Stimulated activated CD4-positive, alpha-beta T cell treated with anti-CD3 and anti-CD28 coated beads, TNF-alpha, amount 100 ng/mL, for 24 hours (primary cell): ENCODE measurements at regions not wholly inside any gene's neighbourhood (a gene's known extent, or its start where the extent isn't known, plus 50 kb on each side); places are given as distances from the start of the nearest gene placed in this dataset.
"Not testable (repeated sequence)": the region's sequence is repeated elsewhere in the genome, so short reads cannot be mapped to it uniquely, and the experiment has no call there.

ENCODE experiments used
- DNase-seq, 3 experiments: peaks; one replicate each; pipeline ENCODE4 v3.0.0-alpha.2; 2020; ENCODE audit warnings: low read depth in 3 of 3

DNA sequence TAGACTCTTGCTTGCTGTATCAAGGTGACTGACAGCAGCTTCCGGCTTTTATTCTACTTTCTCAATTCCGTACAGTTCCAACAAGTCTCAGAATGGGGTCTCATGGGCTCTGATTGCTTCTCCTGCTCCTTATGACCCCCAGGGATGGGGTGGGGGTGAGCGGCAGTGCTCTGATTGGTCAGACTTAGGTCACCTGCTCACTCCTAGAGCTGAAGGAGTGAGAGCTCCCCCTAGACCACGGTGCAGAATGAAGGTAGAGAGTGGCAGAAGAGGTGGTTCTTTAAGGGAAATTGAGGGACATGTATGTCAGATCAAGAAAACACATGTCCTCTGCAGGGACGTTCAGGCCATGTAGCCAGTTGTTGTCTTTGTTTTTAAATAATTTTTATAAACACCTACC, 115.2 kb downstream of the C9orf152 start:
- no peak for DNase-seq

DNA sequence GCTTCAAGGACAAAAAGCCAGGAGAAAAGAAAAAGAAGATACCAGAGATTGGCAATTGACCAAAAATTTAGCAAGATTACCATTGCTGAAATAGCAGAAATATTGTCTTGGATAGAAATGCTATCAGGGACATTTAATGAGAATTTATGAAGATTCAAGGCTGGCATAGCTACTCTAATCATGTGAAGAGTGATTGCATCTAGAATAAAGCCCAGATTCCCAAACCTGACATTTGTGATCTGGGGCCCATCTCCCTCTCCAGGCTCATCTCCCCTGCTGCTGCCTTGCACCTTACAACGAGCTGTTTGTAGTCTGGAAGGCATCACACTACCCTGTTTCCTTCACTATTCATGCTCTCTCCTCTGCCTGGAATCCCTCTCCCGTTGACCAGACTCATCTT, 114.5 kb downstream of the C9orf152 start:
- DNase-seq = no peak

DNA sequence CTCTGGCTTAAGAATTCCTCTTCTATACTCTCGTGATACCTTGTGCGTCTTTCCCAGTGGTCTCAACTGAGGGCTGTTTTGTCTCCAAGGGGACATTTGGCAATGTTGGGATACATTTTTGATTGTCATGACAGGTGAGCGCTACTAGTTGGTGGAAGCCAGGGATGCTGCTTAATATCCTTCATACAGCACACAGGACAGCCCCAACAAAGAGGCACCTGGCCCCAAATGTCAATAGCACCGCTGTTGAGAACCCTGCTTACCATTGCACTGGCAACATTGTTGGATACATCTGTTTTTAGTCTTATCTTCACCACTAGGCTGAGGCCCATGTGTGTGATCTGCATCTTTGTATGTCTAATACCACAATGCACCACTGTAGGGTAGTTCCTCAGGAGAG, 114.1 kb downstream of the C9orf152 start:
- no peak for DNase-seq

DNA sequence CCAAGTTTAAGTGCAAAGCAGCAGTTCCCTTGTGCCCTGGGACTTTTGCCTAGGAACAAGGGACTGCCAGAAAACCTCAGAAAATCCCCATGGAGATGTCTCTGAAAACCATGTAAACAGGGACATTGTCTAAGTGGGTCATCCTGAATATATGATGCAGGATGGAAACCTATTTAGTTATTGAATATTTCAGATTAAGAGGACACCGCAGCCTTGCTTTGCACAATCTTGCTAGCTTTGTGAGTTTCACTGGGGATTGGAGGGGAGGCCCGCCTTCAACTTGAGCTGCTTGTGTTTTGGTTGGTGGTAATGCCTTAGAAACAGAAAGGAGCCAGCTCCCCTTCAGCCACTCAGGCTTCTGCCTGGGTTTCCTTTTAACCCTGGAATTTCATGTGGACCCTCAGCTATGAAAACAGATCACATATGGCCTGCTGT, 112.8 kb downstream of the C9orf152 start:
- DNase-seq = no peak

DNA sequence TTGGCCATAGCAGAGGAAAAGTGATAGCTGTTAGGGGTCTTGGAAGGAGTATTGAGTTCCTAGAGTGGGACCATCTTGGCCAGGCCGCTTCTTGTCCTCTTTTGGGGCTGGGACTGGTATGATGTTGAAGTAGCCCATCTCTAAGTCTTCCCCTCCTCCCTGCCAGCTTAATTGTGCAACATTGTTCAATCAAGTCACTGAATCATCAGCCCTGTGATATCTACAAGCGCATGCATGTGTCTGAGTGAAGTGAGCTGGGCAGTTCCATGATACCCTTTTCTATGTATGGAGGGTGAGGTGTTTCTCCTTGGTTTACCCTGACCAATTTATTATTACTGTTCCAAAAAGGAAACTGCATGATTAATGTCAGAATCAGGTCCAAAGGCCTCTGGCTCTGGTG, 112.2 kb downstream of the C9orf152 start:
- DNase-seq = no peak

DNA sequence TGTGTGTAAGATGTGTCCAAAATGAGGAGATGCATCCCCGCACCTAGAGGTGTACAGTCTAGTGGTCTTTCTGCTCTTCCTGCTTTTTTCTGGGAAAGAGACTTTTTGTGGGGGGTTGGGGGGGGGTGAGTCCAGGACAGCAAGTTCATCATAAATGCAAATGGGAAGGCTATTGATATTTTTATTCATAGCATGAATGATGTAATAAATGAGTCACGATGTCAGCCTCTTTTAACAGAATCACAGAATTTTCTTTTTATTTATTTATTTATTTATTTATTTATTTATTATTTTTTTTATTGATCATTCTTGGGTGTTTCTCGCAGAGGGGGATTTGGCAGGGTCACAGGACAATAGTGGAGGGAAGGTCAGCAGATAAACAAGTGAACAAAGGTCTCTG, 111.3 kb downstream of the C9orf152 start:
- not testable (repeated sequence) for DNase-seq

DNA sequence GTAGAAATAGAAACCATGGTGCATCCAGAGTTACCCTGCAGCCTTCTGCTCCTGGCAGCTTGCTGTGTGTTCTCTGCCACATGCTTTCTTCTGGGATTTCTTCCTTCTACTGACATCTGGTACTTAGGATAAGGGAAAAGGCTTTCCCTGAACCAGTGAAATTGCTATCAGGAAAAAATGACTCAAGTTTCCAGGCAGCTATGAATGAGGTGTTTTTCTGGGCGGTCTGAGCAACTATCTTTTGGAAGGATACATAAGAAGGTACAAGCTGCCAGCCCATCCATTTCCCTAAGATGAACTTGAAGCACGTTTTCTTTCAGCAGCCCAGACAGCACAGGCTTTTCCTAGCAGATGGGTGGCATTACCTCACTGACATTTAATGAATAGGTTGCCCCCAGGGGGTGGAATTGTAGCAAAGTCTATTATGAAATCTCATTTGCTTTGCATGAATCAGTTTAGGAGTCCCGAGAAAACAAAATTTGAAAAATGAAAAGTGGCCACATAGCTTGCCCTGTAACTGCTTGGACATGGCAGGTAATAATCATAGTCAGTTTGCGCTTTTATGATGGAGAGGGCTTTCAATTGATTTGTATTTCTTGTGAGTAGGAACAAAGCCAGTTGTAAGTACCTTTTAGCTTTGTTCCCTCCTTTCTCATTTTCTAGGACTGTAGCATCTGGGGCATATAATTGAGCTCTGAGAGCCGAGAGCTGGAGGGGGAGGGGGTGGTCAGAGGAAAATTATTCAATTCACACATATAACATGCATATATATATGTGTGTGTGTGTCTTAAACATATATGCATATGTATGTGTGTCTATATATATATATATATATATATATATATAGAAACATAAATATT, 108.5 kb downstream of the C9orf152 start:
- DNase-seq = no peak

DNA sequence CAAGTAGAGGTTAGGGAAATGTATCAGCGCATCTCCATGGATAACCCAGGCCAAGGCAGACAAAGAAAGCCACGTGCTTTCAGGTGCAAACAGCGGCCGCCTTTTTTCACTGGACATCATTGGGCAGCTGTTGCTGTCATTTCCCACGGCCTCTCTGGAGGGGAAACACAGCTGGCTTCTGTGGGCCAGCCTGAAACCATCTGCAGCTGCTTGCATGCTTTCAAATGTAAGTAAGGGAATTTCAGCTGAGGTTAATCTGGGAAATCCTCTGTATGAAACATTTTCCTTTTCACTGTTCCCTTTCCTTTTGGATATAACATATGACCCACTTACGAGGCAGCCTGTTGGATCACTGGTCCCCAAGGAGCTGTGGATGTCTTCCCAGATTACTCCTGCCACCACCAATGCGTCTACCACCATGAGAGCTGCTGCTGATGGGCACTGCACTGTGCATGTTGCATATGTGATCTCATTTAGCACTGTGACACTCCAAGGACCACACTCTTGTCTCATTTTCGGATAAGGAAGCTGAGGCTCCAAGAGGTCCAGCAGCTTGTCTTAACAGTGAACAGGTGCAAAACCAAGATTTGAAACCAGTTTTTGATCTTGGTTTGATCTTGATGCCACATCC, 106.3 kb downstream of the C9orf152 start:
- no peak for DNase-seq

DNA sequence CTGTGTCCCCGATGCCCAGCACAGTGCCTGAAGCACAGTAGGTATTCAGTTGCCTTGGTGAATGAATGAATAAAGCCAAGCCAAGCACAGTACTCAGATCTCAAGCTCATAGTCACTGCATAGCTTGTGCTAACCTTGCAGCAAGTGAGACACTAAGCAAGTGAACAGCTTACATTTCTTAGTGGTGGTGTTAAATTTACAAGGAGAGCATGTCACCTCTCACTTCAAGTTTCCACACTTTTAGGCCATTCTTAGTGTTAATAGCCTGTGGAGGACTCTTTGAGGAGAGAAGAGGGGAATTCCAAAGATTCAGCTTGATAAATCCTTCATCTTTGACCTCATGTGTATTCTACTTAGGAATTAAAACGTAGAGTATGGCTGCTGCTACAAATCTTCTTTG, 104.7 kb downstream of the C9orf152 start:
- no peak for DNase-seq

DNA sequence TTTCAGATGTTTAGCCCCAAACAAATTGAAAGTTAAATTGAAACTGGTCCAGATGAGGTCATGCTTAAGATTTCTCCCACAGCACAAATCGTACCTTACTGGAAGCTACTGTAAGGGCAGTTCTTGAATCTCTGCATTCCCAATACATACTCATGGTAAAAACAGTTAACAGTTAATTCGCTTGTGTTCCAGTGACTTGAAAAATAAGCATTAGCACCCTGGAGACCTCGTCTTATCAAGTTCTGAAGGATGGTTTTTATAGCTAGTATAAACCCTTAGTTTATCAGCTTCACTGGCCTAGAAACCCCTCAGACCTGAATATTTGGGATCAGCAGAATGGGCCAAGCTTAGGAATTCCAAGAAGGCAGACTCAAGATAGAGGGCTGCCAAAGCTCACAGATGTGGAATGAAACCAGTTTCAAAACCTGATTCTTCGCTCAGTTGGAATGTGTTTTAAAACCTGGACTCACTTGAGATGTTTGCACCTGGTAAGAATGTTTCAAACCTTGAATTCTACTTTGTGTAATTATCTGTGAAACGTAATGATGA, 103.6 kb downstream of the C9orf152 start:
- DNase-seq = no peak

DNA sequence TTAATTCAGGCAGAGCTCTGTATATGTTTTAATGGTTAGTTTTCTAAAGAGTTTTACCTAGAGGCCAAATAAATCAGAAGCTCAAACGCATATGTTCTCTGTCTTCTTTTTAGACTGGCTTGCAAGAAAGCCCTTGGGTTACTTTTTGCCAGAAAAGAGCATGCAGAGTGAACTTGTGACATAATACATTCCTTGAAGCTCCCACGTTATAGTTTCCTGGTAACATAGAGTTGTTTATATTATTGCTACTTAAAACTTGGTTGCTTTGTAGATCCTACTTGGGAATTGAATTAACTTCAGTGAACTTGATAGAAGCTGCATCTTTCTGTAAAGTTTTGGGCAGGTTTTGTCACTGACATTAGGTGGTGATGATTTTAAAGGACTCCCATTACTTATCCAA, 102.9 kb downstream of the C9orf152 start:
- DNase-seq = no peak

DNA sequence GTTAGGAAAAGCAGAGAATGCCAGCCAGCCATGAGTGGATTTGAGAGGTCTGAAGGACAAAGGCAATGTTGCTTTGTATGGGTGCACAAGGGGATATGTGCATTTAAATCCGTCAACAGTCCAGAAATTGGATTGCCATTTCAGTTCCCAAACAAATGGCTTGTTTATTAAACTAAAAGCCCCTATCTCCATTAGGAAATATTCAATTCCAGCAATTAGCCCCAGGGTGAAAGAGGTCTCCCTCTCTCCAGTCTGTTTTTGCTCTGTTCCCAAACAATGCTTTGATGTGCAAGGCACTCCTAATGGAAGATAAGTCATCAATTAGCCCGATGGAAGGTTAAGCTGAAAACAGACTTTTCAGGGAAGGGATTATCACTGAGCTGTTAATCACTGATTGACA, 101.3 kb downstream of the C9orf152 start:
- no peak for DNase-seq

DNA sequence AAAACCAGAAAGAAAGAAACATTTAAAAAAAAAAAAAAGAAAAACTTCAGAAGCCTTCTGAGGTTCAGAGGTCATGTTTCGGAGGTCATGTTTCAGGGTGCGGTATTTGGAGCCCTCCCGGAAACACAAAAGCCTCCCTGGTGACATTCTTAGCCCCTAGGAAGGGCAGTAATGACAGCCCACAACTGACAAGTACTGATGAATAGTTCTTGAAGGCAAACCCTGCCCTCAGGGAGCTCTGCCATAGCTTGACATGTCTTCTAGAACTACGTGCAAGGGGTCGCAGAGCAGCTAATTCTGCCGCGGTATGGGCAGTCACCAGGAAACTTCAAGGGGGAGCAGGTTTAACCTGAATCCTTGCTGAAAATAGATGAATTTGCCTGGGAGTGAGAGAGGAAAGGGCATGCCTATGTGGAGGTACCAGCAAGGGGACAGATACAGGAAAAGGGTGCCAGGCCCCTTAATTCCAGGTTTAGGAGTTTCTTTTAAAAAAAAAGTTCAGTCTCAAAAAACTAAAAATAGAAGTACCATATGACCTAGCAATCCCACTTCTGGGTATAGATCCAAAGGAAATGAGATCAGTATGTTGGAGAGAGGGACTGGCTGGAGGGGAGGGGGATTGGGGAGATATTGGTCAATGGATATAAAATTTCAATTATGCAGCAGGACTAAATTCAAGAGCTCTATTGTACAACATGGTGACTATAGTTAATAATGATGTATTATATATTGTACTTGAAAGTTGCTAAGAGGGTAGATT, 98.4 kb downstream of the C9orf152 start:
- no peak for DNase-seq

DNA sequence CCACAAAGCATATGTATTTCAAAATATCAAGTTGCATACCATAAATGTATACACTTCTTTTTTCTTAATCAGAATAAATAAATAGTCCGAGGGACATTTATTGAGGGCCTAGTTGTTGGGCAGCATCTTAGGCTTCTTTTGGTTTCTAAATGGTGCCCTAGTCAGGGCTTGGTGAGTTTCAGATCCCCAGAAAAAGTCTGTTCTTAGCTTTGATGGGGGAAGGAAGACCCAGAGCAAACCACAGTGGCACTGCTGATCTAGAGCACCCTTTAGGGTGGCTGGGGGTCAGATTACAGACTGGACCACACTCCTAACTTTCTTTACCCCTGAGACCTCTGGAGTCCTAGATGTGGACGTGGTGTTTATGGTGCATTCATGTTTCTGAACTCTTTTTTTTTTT, 97.8 kb downstream of the C9orf152 start:
- no peak for DNase-seq

DNA sequence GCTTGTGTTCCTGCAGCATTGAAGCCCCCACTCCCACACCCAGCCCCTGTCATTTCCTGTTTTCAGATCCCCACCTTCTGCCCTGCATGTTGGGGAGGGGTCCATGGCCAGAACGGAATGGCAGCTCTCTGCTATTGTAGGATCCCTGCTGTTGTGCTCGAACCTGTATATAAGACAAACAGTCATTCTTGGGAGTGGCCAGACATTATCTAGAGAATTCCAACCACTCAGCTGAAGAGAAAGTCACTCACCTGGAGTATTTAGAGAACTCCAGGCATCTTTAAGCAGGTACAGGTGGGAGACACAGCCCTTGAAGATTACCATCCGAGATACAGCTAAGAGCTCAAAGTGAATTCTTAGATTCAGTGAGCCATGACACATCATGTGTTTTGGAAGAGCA, 96.1 kb downstream of the C9orf152 start:
- DNase-seq = no peak

DNA sequence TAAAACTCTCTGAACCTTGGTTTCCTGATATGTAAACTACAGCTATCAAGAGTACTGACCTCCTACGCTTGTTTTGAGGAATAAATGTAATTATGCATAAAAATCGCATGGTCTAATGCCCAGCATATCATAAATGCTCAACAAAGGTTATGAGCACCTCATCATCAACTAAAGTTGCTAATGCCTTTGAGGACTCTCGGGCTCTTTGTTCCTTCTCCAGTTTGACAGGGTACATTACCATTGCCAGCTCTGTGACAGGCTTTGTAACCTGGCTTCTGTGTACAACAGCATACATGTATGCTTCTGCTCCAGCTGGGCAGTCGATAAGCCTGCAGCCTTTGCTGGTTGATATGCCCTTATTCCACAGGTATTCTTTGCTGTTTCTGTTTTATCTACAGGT, 95.2 kb downstream of the C9orf152 start:
- DNase-seq = no peak

DNA sequence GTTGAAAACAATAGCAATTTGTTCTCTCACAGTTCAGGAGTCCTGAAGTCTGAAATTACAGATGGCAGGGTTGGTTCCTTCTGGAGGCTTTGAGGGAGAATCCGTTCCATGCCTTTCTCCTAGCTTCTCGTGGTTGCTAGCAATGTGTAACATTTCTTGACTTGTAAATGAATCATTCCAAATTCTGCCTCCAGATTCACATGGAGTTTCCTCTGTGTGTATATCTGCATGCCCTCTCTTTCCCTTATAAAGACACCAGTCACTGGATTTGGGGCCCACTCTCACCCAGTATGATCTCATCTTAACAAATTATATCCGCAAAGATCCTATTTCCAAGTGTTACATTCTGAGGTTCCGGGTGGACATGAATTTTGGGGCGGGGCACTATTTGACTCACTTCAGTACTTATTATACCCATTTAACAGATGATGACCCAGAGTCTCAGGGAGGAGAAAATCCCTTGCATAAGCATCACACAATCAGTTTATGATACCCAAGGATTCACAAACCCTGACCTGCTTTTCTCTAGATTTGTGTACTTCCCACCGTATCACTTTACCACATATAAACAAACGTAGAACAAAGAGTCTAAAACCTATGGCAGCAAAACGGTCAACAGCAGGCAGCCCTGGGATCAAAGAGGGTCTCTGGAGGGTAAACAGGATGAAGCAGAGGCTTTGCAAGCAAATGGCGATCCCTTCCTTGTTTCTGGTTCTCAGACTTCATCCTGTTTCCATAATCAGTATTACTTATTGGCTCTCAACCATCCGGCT, 93.7 kb downstream of the C9orf152 start:
- no peak for DNase-seq

DNA sequence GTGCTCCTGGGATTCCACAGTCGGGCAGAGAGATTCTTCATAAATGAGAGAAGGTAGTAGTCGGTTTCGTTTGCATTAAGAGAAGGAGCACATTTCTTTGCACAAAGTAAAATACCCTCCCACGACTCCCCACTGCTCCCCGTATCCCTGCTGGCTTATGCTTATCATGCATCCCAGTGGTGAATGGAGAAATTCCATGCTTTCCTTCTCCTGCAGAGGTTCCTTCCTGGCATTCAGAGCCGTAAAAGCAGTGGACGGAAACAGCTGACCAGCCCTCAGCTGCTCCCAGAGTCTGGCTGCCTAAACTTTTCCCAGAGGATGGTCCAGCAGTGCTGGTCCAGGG, 93.1 kb downstream of the C9orf152 start:
- no peak for DNase-seq

DNA sequence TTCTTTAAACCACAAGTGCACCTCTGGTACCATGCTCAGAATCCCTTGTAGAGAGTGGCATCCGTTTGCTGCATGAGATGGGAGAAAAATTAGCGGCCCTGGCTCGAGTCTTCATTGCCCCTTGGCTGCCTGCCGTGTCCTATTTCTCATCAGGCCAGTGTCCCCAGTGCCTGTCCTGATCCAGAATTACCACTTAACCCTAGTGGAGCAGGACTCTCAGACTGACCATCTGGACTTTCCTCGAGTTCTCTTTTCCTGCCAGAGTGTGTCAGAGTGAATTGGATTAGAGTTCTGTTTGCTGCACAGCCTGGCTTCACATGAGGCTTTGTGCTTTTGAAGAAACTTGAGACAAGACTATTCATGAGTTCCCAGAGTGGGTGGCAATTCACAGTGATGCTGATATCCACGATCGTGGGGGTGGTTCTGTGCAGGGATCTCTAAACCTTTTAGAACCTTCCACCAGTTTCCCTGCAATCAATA, 92.6 kb downstream of the C9orf152 start:
- DNase-seq = no peak

DNA sequence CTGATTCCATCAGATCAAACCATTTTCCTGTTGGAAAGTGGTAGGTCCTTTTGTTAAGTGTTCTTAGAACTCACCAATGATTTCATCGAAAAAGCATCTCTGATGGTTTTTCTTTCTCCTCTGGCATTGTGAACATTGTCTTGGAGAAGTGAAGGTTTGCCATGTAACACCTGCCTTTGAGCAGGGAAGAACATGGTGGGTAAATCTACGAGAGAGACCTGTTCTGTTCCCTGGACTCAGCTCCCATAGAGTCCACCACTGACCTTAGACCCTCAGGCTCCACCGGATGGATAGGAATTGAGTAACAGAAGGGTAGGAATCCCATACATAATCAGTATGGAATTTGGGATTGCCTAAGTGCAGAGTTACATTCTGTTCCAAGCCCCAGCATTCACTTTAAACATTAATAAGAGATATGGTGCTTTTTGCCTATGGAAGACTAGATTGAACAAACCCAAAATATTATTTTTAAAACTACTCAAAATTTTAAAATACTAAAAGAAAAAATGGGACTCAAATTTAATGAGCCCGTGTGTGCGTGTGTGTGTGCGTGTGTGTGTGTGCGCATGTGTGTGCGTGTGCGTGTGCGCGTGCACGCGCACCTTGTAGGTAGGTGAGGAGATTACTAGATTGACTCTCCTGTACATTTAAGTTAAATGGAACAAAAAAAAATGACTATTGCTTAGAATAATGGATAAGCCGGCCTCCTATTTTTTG, 92.0 kb downstream of the C9orf152 start:
- no peak for DNase-seq

DNA sequence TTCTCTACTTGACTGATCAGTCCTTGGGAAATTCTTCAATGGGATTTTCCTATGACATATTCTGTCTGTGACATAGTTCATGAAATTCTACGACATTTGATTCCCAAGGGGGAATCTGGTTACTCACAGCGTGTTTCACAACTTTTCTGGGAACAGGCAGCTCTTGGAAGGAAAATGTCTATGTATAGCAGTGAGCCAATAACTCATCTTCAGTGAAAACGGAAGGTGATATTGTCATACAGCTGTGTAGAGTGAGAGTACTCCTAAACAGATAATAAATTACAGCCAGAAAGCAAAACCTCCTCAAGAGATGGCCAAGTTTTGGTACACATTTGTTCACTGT, 91.4 kb downstream of the C9orf152 start:
- DNase-seq = no peak
